ENCODE measurements at regions not wholly inside any gene's neighbourhood (a gene's known extent, or its start where the extent isn't known, plus 50 kb on each side); places are given as distances from the start of the nearest gene placed in this dataset.
"Not testable (repeated sequence)": the region's sequence is repeated elsewhere in the genome, so short reads cannot be mapped to it uniquely, and the experiment has no call there.

DNA sequence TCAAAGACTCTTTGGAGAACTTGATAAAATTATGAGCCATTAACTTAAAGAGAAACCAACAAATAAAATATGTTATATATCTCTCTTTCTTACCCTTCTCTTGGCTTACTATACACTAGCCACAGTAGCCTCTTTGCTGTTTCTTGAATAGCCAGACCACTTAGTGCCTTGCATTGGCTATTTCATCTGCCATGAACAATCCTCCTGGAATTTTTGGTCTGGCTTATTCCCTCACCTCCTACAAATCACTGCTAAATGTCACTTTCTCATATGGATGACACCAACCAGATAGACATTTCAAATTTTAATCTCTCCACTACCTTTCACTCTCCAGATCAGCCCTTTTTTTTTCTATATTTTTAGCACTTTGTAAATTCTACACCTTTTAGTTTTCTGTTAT is 1581.7 kb downstream of the EFNA5 start:
- no peak for DNase-seq

GRCh38 chr5:106088462-106088861 is 1582.3 kb downstream of the EFNA5 start:
- DNase-seq = no peak

- DNase-seq = no peak
These were observed 1584.4 kb downstream of the EFNA5 start for GRCh38 chr5:106086352-106086751.

DNA sequence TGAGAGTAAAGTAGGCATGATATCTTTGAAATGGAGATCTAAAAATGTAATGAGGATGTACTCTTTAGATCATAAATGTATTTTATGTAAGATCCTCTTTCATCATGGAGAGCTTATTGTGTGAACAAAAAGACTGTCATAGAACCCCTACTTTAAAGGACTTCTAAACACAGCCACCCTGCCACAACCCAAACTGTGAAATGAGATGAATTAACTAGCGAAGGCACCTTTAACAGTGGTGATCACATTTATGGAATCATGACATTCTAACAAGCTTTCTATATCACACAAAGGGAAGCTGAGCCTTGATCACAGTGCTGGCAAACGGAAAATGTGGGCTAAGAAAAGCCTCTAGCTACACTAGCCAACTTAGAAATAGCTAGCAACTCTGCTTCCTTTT is 1585.2 kb downstream of the EFNA5 start:
- DNase-seq = no peak

DNA sequence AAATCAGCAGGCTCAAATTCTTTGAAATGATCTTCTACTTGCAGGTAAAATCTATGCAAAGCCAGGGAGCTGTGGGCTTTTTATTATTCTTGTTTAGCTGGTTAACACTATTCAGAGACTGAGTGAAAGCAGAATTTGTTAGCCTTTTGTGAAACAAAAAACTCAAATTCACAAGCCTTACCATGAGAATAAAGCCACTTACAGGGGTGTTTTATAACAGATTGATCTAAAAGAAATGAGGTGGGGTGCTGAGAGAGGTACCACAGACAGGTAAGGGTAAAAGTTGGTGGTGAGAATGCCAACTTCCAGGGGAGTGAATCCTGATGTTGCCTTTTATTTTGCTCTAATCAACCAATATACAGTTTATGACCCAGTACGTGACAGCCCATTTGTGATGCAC is 1585.6 kb downstream of the EFNA5 start:
- no peak for DNase-seq

DNA sequence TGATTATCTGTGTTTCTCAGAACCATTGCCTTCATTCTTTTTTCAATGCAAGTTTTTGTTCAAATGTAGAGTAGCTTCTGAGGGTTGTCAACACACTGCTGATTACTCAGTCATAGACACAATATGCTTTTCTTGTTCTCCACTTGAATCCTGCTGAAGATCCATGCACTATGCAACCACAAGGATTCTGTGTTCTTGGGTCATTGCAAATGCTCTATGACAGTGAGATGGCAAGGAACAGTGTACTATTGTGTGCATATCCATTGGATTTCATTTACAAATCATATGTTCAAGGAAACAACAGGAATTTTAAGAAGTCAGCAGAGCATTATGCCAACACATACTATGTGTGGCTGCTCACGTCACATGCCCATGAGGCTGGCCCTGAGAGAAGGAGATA is 1590.2 kb downstream of the EFNA5 start:
- no peak for DNase-seq

- no peak for DNase-seq
These were observed 1594.1 kb downstream of the EFNA5 start for GRCh38 chr5:106076655-106077054.

DNA sequence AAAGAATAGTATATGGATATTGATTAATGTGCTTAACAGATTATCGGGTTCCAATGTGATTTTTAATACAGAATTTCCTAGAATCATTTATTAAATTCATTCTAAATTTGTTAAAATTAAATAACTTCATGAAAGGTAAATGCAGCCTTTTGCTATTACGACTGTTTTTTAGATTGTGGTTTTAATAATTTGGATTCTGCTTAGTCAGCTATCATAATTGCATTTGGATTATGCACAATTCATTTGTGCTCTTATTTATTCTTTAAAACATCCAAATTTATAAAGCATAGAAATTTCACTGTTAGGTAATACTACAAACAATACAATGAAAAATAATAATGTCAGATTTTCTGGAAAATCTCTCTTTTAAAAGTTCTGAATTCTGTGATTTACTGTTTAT is 1598.5 kb downstream of the EFNA5 start:
- DNase-seq = no peak

DNA sequence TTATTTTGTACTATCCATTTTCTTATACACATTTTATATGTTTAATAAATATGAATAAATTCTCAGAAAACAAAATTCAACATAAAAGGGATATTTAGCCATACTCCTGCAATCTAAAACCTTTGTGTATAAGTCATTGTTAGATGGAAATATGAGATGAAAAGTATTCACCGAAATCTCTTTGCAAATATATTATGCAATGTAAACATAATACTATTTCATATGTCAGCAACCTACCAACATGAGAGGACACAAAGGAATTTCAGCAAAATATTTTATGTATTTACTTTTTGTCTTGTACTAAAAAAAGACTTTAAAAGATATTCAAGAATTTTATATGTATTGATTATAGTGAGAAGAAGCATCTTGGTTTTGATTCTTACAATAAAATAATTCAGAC is 1623.4 kb downstream of the EFNA5 start:
- no peak for DNase-seq

- not testable (repeated sequence) for DNase-seq
These were observed 1638.7 kb downstream of the EFNA5 start for GRCh38 chr5:106032069-106032468.

DNA sequence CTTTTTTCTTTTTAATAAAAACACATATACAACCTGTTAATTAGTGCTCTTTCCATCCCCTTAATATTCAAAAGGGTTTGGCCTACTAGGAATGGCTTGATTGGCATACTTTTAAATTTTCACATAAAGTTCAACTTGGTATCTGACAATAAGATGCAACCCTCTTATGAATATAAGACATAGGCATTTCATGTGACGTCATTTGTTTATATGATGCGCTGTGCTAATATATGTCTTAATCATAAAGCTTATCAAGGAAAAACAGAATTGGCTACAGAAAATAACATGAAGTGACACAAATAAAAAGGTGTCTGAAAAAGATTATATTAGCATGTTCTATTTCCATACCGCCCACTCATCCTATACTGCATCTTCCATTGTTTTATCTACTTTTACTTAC is 1642.4 kb downstream of the EFNA5 start:
- no peak for DNase-seq

DNA sequence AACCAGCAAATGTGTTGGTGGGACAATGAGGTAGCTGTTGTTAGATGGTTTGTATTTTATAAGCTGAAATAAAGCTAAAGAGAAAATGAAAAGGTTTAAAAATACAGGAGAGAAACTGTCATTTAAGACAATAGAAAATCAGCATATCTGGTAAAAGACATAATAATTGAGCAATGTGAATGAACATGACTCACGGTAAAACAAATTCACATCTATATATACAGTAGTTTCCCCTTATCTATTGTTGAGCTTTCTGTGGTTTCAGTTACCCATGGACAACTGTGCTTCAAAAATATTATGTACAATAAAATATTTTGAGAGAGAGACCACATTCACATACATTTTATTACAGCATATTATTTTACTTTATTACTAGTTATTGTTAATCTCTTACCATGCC is 1649.8 kb downstream of the EFNA5 start:
- no peak for DNase-seq

DNA sequence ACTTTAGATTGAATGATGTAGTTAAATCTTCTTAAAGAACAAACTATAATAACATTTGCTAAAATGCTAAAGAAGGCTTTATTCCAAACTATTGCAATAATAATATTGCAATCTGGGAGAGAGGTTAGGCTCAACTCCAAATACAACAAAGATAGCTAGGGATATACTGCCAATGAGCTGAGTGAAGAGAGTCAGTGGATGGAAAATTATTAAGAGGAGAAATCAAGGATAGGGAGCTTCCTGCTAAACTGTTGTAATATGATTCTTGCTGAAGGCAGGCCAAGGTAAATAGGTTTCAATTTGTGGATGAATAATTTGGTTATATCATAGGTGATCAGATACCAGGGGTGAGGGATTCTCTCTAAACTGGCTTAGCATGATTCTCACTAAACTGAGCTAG is 1651.5 kb downstream of the EFNA5 start:
- no peak for DNase-seq

DNA sequence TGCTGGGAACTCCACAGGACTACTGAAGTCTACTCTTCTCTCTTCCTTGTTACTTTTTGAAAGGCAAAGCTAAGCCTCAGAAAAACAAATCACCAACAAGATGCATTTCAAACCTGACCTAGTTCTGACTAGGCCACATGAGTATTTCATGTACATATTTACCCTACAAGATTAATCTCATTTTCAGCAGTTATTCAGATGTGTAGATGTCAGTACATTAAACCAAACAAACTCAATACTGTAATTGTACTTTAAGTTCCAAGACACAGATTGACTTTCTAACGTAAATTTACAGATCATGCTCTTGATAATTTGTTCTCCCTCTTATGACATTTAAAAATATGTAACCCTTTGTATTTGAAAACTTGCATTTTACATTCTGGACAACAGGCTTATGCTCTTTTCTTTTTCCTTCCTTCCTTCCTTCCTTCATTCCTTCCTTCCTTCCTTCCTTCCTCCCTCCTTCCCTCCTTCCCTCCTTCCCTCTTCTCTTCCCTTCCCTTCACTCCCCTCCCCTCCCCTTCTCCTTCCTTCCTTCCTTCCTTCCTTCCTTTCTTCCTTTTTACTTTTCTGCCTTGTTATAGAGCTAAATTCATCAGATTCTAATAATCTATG is 1653.4 kb downstream of the EFNA5 start:
- DNase-seq = no peak

GRCh38 chr5:106014262-106014661 is 1656.5 kb downstream of the EFNA5 start:
- DNase-seq = no peak

GRCh38 chr5:106006242-106006641 is 1664.5 kb downstream of the EFNA5 start:
- no peak for DNase-seq

GRCh38 chr5:105998991-105999390 is 1671.7 kb downstream of the EFNA5 start:
- DNase-seq = not testable (repeated sequence)

- DNase-seq = no peak
These were observed 1677.7 kb downstream of the EFNA5 start for GRCh38 chr5:105993027-105993426.

GRCh38 chr5:105982526-105982925 is 1688.2 kb downstream of the EFNA5 start:
- no peak for DNase-seq

- no peak for DNase-seq
These were observed 1692.7 kb downstream of the EFNA5 start for GRCh38 chr5:105978011-105978410.

- DNase-seq = no peak
These were observed 1693.6 kb downstream of the EFNA5 start for GRCh38 chr5:105977163-105977562.

DNA sequence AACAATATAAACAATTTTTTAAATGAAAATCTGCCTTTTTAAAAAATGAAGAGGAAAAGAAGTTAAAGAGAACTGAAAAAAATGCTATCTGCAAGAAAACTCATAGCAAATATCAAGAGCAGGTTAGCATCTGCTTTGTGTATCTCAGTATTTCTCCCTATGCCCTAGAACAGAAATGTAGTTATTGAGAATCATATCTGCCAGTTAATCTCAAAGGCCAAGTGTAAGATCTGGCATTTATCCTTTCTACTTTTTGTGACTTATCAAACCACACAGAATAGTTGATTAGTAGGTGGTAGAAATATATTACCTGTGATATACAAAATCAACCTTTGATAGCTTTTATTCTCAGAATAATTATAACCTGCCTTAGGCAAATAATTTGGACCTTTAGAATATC is 1699.8 kb downstream of the EFNA5 start:
- no peak for DNase-seq

DNA sequence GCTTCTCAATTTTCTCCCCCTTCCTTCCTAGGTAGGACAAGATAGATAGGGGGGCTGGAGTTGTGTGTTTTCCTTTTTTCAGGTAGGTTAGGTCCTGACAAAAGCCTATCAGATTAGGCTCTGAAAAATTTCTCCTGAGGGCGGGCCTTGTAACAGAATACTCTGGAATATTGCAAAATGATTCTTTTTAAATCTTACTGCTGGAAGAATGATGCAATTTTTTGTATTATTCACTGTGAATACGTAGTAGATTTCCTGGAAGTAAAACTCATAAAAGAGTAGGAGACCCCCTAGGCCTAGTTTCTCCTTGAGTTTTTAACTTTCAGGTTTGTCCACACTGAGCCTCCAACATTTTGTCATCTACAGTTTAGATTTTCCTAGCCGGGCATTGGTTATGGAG is 1701.8 kb downstream of the EFNA5 start:
- DNase-seq = no peak

DNA sequence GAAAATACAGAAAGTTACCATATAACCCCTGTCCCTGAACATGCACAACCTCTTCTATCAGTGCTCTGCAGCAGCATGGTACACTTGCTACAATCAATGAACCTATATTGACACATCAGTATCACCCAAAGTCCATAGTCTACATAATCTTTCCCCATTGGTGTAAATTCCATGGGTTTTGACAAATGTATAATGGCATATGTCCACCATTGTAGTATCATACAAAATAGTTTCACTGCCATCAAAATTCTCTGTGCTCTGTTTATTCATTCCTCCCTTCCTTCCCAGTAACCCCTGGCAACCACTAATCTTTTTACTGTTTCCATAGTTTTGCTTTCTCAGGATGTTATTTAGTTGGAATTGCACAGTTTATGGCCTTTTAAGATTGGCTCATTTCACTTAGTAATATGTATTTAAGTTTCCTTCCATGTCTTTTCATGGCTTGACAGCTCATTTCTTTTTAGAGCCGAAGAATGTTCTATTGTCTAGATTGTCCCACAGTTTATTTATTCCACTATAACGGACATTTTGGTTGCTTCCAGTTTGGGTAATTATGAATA is 1707.0 kb downstream of the EFNA5 start:
- no peak for DNase-seq

DNA sequence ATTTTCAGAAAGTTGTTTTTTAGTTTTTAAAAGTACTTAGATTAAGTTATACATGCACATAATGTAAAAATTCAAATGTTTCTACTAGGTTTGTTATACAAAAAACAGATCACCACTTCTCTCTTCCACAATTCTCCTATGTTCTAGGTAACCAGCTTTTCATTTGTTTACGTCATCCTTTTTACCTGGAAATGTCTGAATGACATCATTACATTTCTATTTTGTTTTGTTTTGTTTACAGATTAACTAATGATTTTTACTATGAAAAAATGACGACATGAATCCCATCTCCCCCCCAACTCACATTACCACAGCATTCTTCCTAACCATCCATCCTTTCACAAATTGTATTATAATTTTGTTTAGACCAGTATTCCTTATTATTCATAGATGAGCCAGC is 1709.2 kb downstream of the EFNA5 start:
- DNase-seq = no peak

All from central memory CD4-positive, alpha-beta T cell (primary cell).